ENCODE measurements at regions not wholly inside any gene's neighbourhood (a gene's known extent, or its start where the extent isn't known, plus 50 kb on each side); places are given as distances from the start of the nearest gene placed in this dataset.

- TF ChIP-seq SIRT6 (IDR thresholded peaks at IDR 0.05; ENCODE audit: low read length) (no peak), HDAC6 (IDR thresholded peaks at IDR 0.05; ENCODE audit: low read depth, low read length) (no peak), CTCF (IDR thresholded peaks at IDR 0.05; ENCODE audit: control extremely low read depth in 1 of 3, insufficient read depth in 1 of 3, low read depth in 1 of 3, low read length in 3 of 3) (no peak)
Measured at GRCh38 chrX:83419030-83419792, 88.9 kb upstream of the POU3F4 start.
